T-cell (primary cell): ENCODE measurements at regions not wholly inside any gene's neighbourhood (a gene's known extent, or its start where the extent isn't known, plus 50 kb on each side); places are given as distances from the start of the nearest gene placed in this dataset.
A peak's percentile ranks its signal among the peaks of the same experiment; 100 is the strongest.

Experiments
- ATAC-seq, 4 experiments: fragments of 200-7000 bp in 3 of 4; fragments of 150-1000 bp in 1 of 4; cut with Tn5 transposase; replicated peaks in 1 of 4; 1 replicate in 3 of 4; 2 replicates in 1 of 4; pipeline ENCODE4 v1.10.0; 2021; ENCODE audit warnings: moderate library complexity in 3 of 4, mild to moderate bottlenecking in 2 of 4, moderate number of reproducible peaks in 1 of 4
- CTCF ChIA-PET, 2 donors: fragments of 300-600 bp; sonication (Branson Sonifier 250); formaldehyde crosslinking; loops; one replicate each; lab custom pipeline; 2022; ENCODE audit warnings: antibody characterized with exemption in 2 of 2; lab: Charles Lee
- POLR2A ChIA-PET, 2 donors: fragments of 300-600 bp; sonication (Branson Sonifier 250); formaldehyde crosslinking; loops; one replicate each; lab custom pipeline; 2022; ENCODE audit warnings: antibody characterized with exemption in 2 of 2; lab: Charles Lee
- DNase-seq, 35 experiments: peaks; one replicate each; pipeline versions ENCODE4 v3.0.0 to v3.0.0-alpha.2; 2013 to 2023
- H3K27ac ChIP-seq: one replicate; pipeline ENCODE4 v1.5.1; 2013; ENCODE audit warnings: low read length
- H3K27me3 ChIP-seq, 2 experiments: replicated peaks in 1 of 2; 1 replicate in 1 of 2; 2 replicates in 1 of 2; pipeline versions ENCODE4 v1.6.1 to v1.7.0; 2013; ENCODE audit warnings: low read length in 1 of 2, mixed read lengths in 1 of 2; ENCODE audit not compliant: control insufficient read depth in 2 of 2, insufficient read depth in 2 of 2; ENCODE audit errors: extremely low read depth in 1 of 2
- H3K36me3 ChIP-seq, 2 donors: 1 replicate in 1 of 2; 2 replicates in 1 of 2; pipeline versions ENCODE4 v1.6.1 to v1.7.0; 2013; ENCODE audit warnings: low read length in 1 of 2; ENCODE audit not compliant: control insufficient read depth in 2 of 2, insufficient read depth in 1 of 2; ENCODE audit errors: extremely low read depth in 1 of 2
- H3K4me1 ChIP-seq, 2 experiments: 1 replicate in 1 of 2; 2 replicates in 1 of 2; pipeline versions ENCODE4 v1.6.1 to v1.7.0; 2013; ENCODE audit warnings: low read length in 2 of 2, mixed read lengths in 1 of 2; ENCODE audit not compliant: insufficient read depth in 2 of 2, control insufficient read depth in 1 of 2; ENCODE audit errors: extremely low read depth in 1 of 2
- H3K4me3 ChIP-seq, 2 donors: 1 replicate in 1 of 2; 2 replicates in 1 of 2; pipeline versions ENCODE4 v1.5.1 to v1.7.0; 2013; ENCODE audit warnings: mild to moderate bottlenecking in 2 of 2, low read length in 1 of 2, moderate library complexity in 1 of 2; ENCODE audit not compliant: control insufficient read depth in 1 of 2; ENCODE audit errors: extremely low read depth in 1 of 2
- H3K9me3 ChIP-seq: 2 replicates; pipeline ENCODE4 v1.7.0; 2013
- H3K27ac Mint-ChIP-seq, 2 donors: one replicate each; pipeline ENCODE4 v1.8.0; 2020 to 2021; ENCODE audit warnings: mild to moderate bottlenecking in 2 of 2, mixed read lengths in 2 of 2
- H3K27me3 Mint-ChIP-seq, 2 donors: one replicate each; pipeline ENCODE4 v1.8.0; 2021 to 2022; ENCODE audit warnings: mixed read lengths in 2 of 2
- H3K36me3 Mint-ChIP-seq: one replicate; pipeline ENCODE4 v1.8.0; 2021; ENCODE audit warnings: mixed read lengths
- H3K4me1 Mint-ChIP-seq, 3 donors: one replicate each; pipeline ENCODE4 v1.8.0; 2020 to 2022; ENCODE audit warnings: mixed read lengths in 3 of 3, mild to moderate bottlenecking in 1 of 3
- H3K4me3 Mint-ChIP-seq, 3 donors: one replicate each; pipeline ENCODE4 v1.8.0; 2020 to 2022; ENCODE audit warnings: mild to moderate bottlenecking in 3 of 3, mixed read lengths in 3 of 3, moderate library complexity in 3 of 3
- H3K9me3 Mint-ChIP-seq, 3 donors: one replicate each; pipeline ENCODE4 v1.8.0; 2020 to 2022; ENCODE audit warnings: mixed read lengths in 3 of 3
- WGBS: methylation state at CpG from one replicate; pipeline ENCODE4 v1.1.5; 2013; ENCODE audit warnings: missing lambda C conversion rate; ENCODE audit not compliant: insufficient coverage; 5-methylcytosine and 5-hydroxymethylcytosine counted together

DNA sequence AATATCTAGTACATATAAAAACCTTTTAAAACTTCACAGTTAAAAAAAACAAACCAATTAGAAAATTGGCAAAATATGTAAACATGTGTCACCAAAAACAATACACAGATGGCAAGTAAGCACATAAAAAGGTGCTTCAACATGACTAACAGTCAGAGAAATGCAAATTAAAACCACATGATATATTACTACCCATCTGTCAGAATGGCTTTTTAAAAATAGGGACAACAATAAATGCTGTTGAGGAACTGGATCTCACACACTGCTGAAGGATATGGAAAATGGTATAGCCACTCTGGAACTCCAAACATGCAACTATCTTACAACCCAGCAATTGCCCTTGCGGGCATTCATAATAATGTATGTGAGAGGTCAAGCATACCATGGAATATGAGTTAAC, 1153.6 kb downstream of the FLRT2 start:
- Histone ChIP-seq H3K4me3 (no peak overlapping the region), H3K27ac (no peak overlapping the region), H3K36me3 (no peaks in the 10 kb centered on the region), H3K4me1 (no peaks in the 10 kb centered on the region), H3K9me3 (no peaks in the 10 kb centered on the region), H3K27me3 (no peaks in the 10 kb centered on the region)
- Mint-ChIP-seq H3K27me3 (no peaks in the 10 kb centered on the region), H3K36me3 (no peaks in the 10 kb centered on the region), H3K27ac (no peak overlapping the region), H3K4me3 (no peak overlapping the region), H3K4me1 (no peaks in the 10 kb centered on the region), H3K9me3 (peaks cover 0 to 4% (median 0%) of the 10 kb centered on the region in 3 donors)
- WGBS = no CpG with 5 or more reads among the region's 1 CpG
- no peak for DNase-seq
- POLR2A ChIA-PET = no interaction called here
- CTCF ChIA-PET = no interaction called here
- no peak for ATAC-seq

DNA sequence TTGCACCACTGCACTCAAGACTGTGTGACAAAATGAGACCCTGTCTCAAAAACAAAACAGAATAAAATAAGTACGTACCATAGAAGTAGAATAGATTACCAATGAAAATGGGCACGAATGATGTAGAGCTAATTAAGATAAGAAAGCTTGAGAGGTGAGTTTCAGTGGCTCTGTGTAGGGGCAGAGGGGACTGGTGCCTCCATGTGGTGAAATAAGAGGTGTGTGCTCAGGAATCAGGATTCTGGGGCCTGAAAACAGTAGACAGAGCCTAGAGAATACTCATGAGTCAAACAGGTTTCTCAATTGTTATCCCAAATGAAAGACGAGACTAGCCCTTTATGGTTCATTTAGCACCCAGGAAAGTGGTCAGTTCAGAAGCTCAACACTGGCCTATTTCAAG, 1145.1 kb downstream of the FLRT2 start:
- Mint-ChIP-seq H3K4me3 (no peak overlapping the region), H3K27me3 (no peaks in the 10 kb centered on the region), H3K9me3 (peaks cover 0 to 25% (median 6%) of the 10 kb centered on the region in 3 donors), H3K27ac (no peak overlapping the region), H3K36me3 (no peaks in the 10 kb centered on the region), H3K4me1 (no peaks in the 10 kb centered on the region)
- Histone ChIP-seq H3K4me3 (no peak overlapping the region), H3K9me3 (no peaks in the 10 kb centered on the region), H3K27ac (no peak overlapping the region), H3K4me1 (no peaks in the 10 kb centered on the region), H3K36me3 (no peaks in the 10 kb centered on the region), H3K27me3 (no peaks in the 10 kb centered on the region)
- ATAC-seq (no peak), DNase-seq (no peak)
- ChIA-PET POLR2A (no interaction called here), CTCF (no interaction called here)
- 83% methylated on average over 2 of the region's 3 CpGs for WGBS

DNA sequence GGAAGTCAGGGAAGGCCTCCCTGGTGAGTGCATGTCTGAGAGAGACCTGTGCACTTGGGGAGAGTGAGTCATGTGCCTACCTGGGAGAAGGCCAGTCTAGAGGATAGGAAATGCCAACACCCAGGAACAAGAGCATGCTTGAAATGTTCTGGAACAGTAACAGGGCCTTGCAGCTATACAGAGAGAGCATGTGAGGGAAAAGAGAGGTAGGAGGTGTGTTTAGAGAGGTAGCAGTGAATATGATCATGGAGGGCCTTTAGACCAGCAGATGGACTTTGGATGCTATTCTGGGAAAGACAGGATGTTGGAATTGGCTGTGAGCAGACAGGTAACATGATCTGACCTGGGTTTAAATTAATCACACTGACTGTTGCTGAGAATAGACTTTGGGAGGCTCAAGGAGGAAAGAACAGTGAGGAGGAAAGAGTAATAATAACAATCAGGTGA, 1143.6 kb downstream of the FLRT2 start:
- Mint-ChIP-seq H3K27ac (no peak overlapping the region), H3K27me3 (no peaks in the 10 kb centered on the region), H3K4me1 (no peaks in the 10 kb centered on the region), H3K36me3 (no peaks in the 10 kb centered on the region), H3K4me3 (no peak overlapping the region), H3K9me3 (peaks cover 0 to 30% (median 7%) of the 10 kb centered on the region in 3 donors)
- ATAC-seq = no peak
- ChIA-PET CTCF (no interaction called here), POLR2A (no interaction called here)
- Histone ChIP-seq H3K36me3 (no peaks in the 10 kb centered on the region), H3K9me3 (no peaks in the 10 kb centered on the region), H3K27ac (no peak overlapping the region), H3K4me3 (no peak overlapping the region), H3K4me1 (no peaks in the 10 kb centered on the region), H3K27me3 (no peaks in the 10 kb centered on the region)
- no peak for DNase-seq

DNA sequence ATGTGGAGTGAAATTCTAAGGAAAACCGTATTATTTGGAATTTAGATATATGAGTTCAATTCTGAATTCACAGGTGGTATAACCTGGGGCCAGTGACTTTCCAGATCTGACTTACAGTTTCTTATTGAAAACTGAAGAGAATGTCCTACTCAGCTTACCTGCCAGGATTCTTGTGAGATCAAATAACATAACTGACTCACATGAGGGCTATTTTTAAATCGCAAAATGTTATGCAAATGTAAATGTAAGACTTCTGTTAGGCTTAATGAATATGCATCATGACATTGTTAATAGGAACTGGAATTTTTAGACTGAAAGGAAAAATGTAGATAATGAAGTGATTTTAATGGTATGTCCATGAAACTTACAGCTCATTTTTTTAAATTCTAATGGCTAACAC, 1142.1 kb downstream of the FLRT2 start:
- Mint-ChIP-seq H3K4me1 (no peaks in the 10 kb centered on the region), H3K4me3 (no peak overlapping the region), H3K9me3 (peaks cover 0 to 28% (median 9%) of the 10 kb centered on the region in 3 donors), H3K36me3 (no peaks in the 10 kb centered on the region), H3K27me3 (no peaks in the 10 kb centered on the region), H3K27ac (no peak overlapping the region)
- WGBS = no CpG with 5 or more reads among the region's 2 CpGs
- H3K9me3 ChIP-seq = no peaks in the 10 kb centered on the region
- ChIA-PET POLR2A (interaction anchor here in 1 of 2 donors (0.6 kb wide), 1 partner anchor 116 kb away, joined by 4 read pairs; no protein-coding TSS in a partner anchor), CTCF (no interaction called here)
- H3K4me1 ChIP-seq = no peaks in the 10 kb centered on the region
- H3K36me3 ChIP-seq = no peaks in the 10 kb centered on the region
- no peak overlapping the region for H3K27ac ChIP-seq
- H3K4me3 ChIP-seq = no peak overlapping the region
- H3K27me3 ChIP-seq = no peaks in the 10 kb centered on the region
- no peak for DNase-seq
- no peak for ATAC-seq

DNA sequence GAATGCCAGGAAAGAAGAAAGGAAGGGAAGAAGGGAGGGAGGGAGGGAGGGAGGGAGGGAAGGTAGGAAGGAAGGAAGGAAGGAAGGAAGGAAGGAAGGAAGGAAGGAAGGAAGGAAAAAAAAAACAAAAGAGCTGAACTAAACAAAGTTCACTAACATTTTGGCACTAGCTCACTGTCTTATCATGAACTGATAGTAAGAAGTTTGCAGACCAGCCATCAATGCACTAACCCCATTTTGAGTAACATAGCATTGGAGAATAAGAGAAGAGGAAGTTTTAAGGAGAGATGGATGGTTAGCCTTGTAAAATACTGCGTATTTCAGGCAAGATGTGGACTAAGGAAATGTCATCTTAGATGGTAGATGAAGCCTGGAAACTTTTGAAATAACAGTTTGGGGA, 1136.0 kb downstream of the FLRT2 start:
- H3K27ac ChIP-seq = no peak overlapping the region
- Mint-ChIP-seq H3K36me3 (no peaks in the 10 kb centered on the region), H3K4me1 (no peaks in the 10 kb centered on the region), H3K4me3 (no peak overlapping the region), H3K27ac (no peak overlapping the region), H3K9me3 (peaks cover 6 to 12% (median 11%) of the 10 kb centered on the region in 3 donors), H3K27me3 (no peaks in the 10 kb centered on the region)
- H3K9me3 ChIP-seq = no peaks in the 10 kb centered on the region
- 67% methylated on average over 1 of the region's 1 CpG for WGBS
- DNase-seq (no peak), ATAC-seq (no peak)
- no peaks in the 10 kb centered on the region for H3K4me1 ChIP-seq
- CTCF ChIA-PET = no interaction called here
- no peaks in the 10 kb centered on the region for H3K36me3 ChIP-seq
- no peak overlapping the region for H3K4me3 ChIP-seq
- no peaks in the 10 kb centered on the region for H3K27me3 ChIP-seq
- POLR2A ChIA-PET = no interaction called here

DNA sequence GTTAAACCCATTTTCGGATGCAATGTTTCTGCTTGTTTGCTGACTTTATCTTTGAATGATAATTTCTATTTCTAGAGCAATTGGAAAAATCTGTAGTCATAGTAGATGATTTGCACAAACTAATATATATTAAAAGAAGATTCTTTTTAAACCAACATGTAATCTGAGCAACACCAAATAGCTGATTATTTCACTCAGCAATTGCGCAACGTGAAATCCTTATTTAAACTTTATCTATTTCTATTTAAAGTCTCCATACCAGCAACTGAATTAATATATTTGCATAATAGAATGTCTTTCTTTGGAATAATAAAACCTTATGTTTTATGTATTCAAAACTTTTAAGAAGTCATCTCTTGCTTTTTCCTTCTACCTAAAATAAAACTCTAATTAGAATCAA, 1132.4 kb downstream of the FLRT2 start:
- H3K27ac Mint-ChIP-seq = no peak overlapping the region

DNA sequence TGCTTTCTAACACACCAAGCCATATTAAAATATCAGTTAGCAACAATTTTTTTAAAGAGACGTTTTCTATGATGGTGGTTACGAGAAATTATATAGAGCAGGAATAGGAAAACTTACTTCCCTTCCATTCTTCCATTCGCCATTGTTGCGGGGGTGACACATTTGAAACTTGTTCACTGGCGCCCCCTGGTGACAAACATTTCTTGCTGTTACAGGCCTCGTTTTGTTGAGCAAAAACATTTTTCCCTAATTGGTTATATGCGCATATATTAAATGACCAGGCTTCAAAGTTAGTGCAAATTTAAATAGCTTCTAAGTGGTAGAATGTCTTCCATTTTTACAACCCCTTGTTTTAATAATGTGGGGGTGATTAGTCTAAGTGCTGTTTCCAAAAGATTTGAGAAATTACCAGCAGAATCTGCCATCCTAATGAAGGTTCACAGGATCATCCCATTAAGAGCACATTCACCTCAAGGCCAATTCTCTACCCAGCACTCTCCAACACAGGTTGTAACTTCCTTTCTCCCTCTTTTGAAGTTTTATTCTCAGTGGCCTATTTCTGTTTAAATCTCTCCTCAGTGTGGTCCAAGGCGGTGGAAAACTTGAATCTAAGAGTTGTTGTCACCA, 1124.7 kb downstream of the FLRT2 start:
- ChIA-PET CTCF (no interaction called here), POLR2A (no interaction called here)
- Histone ChIP-seq H3K4me1 (no peaks in the 10 kb centered on the region), H3K27ac (no peak overlapping the region), H3K9me3 (no peaks in the 10 kb centered on the region), H3K36me3 (no peaks in the 10 kb centered on the region), H3K4me3 (no peak overlapping the region), H3K27me3 (no peaks in the 10 kb centered on the region)
- Mint-ChIP-seq H3K4me1 (no peaks in the 10 kb centered on the region), H3K9me3 (peaks cover 0 to 4% (median under 1%) of the 10 kb centered on the region in 3 donors), H3K36me3 (no peaks in the 10 kb centered on the region), H3K4me3 (no peak overlapping the region), H3K27me3 (no peaks in the 10 kb centered on the region), H3K27ac (no peak overlapping the region)
- DNase-seq (peak in 15 of 35 experiments; percentile 1 to 26 (median 7)), ATAC-seq (no peak)
- WGBS = 93% methylated on average over 3 of the region's 8 CpGs

More for the DNA sequence above, 1132.4 kb downstream of the FLRT2 start:
- H3K36me3 Mint-ChIP-seq = no peaks in the 10 kb centered on the region
- no peaks in the 10 kb centered on the region for H3K4me1 ChIP-seq
- peaks cover 0 to 11% (median 0%) of the 10 kb centered on the region in 3 donors for H3K9me3 Mint-ChIP-seq
- no peak for ATAC-seq
- H3K4me3 ChIP-seq = no peak overlapping the region
- no peaks in the 10 kb centered on the region for H3K27me3 ChIP-seq
- no peaks in the 10 kb centered on the region for H3K27me3 Mint-ChIP-seq
- H3K27ac ChIP-seq = no peak overlapping the region
- DNase-seq = no peak
- no CpG with 5 or more reads among the region's 3 CpGs for WGBS
- H3K9me3 ChIP-seq = no peaks in the 10 kb centered on the region
- CTCF ChIA-PET = no interaction called here
- no peaks in the 10 kb centered on the region for H3K4me1 Mint-ChIP-seq
- no peak overlapping the region for H3K4me3 Mint-ChIP-seq
- no peaks in the 10 kb centered on the region for H3K36me3 ChIP-seq
- POLR2A ChIA-PET = no interaction called here
